GM18858 (cell line): ENCODE measurements at regions not wholly inside any gene's neighbourhood (a gene's known extent, or its start where the extent isn't known, plus 50 kb on each side); places are given as distances from the start of the nearest gene placed in this dataset.
"Not testable (repeated sequence)": the region's sequence is repeated elsewhere in the genome, so short reads cannot be mapped to it uniquely, and the experiment has no call there.

Experiments used
- ATAC-seq: cut with Tn5 transposase; IDR thresholded peaks from one replicate; pipeline ENCODE4 v1.9.1; 2021; ENCODE audit not compliant: unreplicated experiment

DNA sequence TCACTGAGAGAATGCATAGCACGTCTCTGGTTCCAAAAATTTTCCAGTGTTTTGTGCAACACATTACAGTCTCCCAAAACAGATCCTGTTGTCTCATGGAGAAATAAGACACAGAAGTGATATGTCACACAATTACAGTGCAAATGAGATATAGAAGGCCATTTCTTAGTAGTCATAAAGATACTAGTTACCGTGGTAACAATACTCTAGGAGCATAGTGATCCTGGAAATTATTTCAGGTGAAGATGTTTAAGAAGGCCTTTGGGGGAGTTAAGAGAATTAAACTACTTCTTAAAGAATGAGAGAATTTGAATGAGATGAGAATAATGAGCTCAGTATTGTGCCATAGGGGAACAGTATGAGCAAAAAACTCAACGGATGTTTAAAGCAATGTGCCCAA is 628.0 kb upstream of the MIR17HG start:
- ATAC-seq: no peak

DNA sequence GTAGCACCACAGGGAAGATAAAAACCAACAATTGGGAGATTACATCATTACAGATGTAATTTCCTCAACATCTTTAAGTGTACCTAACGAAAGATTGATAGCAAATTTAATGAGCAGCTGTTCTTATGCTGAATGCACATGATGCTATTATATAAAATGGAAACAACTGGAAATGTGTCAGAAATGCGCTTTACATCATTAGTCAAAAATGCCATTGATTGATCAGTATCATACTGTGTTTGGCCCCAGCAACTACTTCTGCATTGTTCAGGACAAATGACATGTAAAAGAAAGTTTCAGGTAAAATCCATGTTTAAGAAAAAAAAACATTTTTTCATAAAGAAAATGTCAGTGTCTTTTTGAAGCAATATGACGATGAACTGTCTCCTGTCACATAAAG is 625.5 kb upstream of the MIR17HG start:
- no peak for ATAC-seq

DNA sequence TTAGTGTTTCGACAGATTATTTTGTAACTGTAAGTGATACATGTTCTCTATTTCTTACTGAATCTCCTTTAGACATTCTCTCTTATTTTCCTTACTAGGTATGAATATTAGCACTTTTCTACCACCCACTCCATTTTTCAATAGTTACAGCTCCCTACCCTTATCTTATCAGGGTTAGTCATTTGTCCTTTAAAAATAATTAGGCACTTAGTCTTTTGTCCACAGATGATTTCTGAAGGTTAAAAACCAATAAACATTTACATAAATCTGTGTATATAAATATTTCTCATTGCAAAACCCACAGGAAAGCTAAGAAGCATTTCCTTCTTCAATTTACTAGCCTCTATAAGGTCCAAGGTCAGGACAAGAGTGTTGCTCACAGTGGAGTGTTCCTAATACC is 624.1 kb upstream of the MIR17HG start:
- no peak for ATAC-seq

GRCh38 chr13:90726375-90726774 is 621.1 kb upstream of the MIR17HG start:
- ATAC-seq: no peak

- ATAC-seq: no peak
Observed at GRCh38 chr13:90732049-90732448, 615.4 kb upstream of the MIR17HG start.

DNA sequence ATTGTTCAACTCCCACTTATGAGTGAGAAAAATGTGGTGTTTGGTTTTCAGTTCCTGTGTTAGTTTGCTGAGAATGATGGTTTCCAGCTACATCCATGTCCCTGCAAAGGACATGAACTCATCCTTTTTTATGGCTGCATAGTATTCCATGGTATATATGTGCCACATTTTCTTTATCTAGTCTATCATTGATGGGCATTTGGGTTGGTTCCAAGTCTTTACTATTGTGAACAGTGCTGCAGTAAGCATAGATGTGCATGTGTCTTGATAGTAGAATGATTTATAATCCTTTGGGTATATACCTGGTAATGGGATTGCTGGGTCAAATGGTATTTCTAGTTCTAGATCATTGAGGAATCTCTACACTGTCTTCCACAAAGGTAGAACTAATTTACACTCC is 613.0 kb upstream of the MIR17HG start:
- ATAC-seq: not testable (repeated sequence)

DNA sequence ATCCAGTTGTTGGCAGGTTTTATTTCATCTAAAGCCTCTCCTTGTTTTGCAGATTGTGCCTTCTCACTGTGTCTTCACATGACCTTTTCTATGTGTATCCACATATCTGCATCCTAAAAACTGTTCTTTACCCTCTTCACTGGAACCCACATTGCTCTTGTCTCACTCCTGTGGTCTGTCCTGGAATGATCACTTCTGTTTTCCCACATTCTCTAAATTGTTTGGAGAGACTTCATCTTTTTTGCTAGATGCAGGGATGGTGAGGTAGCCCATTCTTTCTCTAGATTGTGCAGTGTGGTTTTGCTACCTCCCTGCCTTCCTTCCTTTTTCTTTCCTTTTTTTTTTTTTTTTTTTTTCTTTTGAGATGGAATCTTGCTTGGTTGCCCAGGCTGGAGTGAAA is 608.6 kb upstream of the MIR17HG start:
- ATAC-seq: no peak

DNA sequence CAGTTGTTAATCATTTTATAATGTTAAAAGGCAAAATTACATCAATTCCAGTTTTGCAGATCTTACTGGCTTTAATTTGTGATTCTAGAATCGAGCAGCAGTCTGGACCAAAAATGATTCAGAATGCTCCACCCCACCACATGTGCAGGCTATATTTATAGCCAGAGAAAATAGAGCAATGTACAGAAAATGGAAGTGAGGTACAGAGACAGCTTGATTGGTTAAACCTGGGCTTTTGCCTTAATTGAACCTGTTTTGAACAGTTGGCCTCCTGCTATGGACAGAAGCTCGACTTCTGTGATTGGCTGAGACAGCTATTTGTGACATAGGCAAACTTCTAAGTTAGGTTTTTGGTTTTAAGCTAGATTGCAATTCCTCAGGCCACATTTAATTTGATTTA is 607.4 kb upstream of the MIR17HG start:
- no peak for ATAC-seq

GRCh38 chr13:90742381-90742780 is 605.1 kb upstream of the MIR17HG start:
- no peak for ATAC-seq

DNA sequence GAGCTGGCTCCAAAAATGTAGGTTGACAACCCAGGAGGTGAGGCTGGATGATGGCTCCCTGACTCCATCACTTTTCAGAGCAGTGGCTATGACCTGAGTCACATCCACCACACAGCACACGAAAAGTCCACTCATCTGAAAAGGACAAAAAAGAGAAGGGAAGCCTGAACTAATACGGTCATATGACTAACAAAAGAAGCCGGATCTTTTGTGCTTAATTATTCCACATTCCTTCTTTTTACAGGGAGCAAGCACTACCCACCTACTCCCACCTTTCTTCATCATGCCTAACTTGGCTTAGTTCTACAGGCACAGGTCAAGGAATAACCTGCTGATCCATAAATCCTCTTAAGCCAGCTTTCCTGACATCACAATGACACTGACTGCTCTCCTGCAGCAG is 601.3 kb upstream of the MIR17HG start:
- ATAC-seq: no peak

DNA sequence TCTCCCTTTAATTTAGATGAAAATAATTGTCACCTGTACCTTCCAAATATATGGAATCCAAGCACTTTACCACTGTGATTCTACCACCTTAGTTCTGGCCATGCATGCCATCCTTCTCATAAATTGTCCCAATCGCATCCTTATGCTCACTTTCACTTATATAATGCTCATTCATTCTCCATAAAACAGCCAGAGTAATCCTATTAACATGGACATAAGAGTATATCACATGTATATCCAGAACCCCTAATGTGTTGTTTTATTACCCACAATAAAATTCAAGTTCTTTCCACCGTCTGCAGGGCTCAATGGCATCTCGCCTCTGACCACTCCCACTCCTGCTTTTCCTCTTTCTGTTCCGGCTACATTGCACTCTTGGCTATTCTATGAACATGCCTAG is 597.5 kb upstream of the MIR17HG start:
- ATAC-seq: no peak

- ATAC-seq: no peak
Observed at GRCh38 chr13:90751026-90751425, 596.5 kb upstream of the MIR17HG start.

GRCh38 chr13:90752070-90752469 is 595.4 kb upstream of the MIR17HG start:
- ATAC-seq: no peak

- no peak for ATAC-seq
Observed at GRCh38 chr13:90757127-90757680, 590.3 kb upstream of the MIR17HG start.

DNA sequence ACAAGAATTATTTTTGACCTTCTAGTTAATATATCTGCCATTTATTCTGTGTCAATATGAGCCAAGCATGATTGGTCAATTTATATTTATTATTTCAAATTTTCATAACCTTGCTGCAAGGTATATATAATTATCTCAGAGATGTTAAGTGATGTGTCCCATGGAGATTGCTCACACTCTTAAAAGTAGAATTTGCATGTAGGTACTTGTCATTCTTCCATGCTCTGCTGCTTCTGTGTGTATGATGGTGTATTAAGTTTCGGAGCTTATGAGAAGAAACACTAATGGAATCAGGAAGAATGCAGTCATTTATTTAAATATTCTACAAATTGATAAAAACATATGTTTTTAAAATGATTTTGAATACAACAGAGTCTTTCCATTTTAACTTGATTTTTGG is 586.8 kb upstream of the MIR17HG start:
- no peak for ATAC-seq

GRCh38 chr13:90763476-90764150 is 583.9 kb upstream of the MIR17HG start:
- no peak for ATAC-seq

DNA sequence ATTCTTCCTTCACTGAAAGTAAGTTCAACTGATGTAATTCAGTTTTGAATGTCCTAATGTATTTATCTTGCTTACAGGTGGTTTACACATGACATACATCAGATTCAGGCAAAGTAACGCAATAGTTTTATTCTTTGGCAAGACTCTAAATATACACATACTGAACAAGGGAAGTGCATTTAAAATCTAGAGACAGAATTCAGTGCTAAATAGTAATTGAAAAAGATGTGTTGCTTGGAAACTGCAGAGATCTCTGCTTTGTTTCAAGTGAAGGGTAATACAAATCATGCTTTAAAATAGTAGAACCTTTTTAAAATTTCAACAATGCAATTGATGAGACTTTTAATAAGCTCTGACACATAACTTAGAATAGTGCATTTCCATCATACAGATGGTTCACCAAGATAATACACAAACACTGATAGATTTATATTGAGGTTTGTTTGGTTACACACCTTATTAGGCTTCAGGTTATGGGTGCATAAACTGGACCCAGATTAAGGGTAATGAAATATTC is 581.0 kb upstream of the MIR17HG start:
- no peak for ATAC-seq

DNA sequence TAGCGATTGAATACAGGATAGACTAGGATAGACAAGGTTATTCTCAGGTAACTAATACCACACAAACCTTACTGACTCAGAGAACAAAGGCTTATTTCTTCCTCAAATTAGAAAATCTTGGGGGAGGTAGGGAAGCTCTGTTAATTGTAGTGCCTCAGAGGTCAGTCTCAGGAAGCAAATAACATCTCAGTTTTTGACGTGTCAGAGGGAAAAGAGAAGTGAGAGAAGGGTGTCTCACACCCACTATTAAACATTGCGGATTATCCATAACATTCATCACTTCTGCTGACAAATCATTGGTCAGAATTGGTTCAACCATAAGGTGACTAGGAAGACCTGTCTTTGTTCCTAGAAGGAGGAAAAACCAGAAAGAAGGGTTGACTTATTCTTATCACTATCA is 579.4 kb upstream of the MIR17HG start:
- no peak for ATAC-seq

- no peak for ATAC-seq
Observed at GRCh38 chr13:90769387-90769786, 578.1 kb upstream of the MIR17HG start.

- ATAC-seq: no peak
Observed at GRCh38 chr13:90770334-90770733, 577.2 kb upstream of the MIR17HG start.

DNA sequence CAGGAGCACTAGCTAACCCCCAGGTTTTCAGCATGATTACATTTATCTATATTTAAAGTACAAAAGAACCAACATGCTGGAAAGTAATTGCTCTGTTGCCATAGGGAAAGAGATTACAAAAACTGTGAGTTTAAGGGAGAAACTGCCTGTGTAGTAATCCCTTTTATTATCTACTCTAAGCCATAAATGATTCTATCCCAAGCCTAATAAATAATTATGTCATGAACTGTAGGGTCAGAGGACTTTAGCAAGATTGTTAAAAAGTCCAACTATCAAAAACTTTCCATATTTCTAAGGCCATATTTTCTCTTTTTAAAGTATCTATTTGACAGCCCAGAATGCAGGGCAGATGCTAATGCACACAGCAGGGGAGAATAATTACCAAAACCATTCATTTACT is 573.8 kb upstream of the MIR17HG start:
- ATAC-seq: no peak

DNA sequence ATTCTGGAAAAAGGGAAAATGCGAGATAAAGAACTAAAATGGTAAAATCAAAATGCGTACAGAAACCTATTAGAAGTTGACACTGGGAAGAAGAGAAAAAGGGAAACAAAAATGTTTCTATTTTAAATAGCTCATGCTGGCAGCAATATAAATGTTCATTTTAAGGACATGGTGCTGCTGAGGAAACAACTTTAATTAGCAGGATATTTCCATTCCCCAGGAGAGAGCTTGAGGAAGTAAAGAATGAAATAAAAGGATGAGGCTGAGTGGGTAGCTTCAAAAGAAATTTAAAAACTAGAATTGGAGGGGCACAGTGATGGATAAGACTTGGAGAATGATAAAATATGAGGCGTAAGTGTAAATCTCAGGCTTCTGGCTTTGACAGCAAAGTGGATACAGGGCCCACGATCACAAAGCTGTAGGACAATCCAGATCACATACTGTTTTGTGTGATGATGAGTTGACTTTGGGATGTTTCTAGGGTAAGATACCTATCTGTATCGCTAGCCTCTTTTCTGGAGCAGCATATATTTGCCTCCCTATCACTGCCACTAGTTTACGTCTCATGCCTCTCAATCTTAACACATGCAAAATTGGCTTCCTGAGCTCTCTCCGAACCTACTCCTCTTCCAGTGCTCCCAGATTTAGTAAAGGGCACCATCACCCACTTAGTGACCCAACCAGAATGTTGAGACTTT is 571.3 kb upstream of the MIR17HG start:
- no peak for ATAC-seq
